ENCODE measurements at regions not wholly inside any gene's neighbourhood (a gene's known extent, or its start where the extent isn't known, plus 50 kb on each side); places are given as distances from the start of the nearest gene placed in this dataset.

GRCh38 chr4:180081072-180081471 lies 2162.1 kb upstream of the TENM3 start:
- no peak for DNase-seq

DNA sequence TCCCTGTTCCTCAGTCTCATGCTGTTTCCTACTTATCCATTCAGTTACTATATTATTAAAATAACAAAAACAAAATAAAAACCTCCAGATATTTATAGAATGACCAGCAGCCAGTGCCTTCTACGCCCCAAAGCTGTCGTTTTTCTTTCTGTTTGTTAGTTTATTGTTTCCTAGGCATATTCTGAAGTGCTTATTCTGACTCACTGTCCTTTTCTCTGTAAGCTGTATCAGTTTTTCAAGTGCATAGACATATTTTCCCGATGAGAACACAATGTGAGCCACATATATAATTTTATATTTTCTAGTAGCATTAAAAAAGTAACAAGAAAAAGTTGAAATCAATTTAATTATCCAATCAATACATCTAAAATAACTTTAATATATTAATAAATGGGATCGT lies 2158.6 kb upstream of the TENM3 start:
- no peaks in the 10 kb centered on the region for H3K4me1 ChIP-seq (ENCODE audit: insufficient read depth, low read length)
- no peak overlapping the region for H3K27ac ChIP-seq (ENCODE audit: low read length)
- DNase-seq: no peak
- ATAC-seq (ENCODE audit: insufficient read depth, low read depth): no peak
- H3K27me3 ChIP-seq (ENCODE audit: insufficient read depth, low read length, poor library complexity): no peaks in the 10 kb centered on the region
- H3K4me2 ChIP-seq (ENCODE audit: insufficient read depth, low read length): no peak overlapping the region
- H3K79me2 ChIP-seq (ENCODE audit: insufficient read depth, low read length): no peaks in the 10 kb centered on the region
- H3K9ac ChIP-seq (ENCODE audit: low read depth, low read length): no peak overlapping the region
- H3K4me3 ChIP-seq (ENCODE audit: low read depth in 1 of 2, low read length in 2 of 2): no peak overlapping the region
- H3K9me3 ChIP-seq (ENCODE audit: insufficient read depth, low read length, severe bottlenecking): no peaks in the 10 kb centered on the region
- no peaks in the 10 kb centered on the region for H3K36me3 ChIP-seq (ENCODE audit: insufficient read depth, low read length)
- no peak for TF ChIP-seq EZH2 (IDR thresholded peaks at IDR 0.05; ENCODE audit: borderline replicate concordance, low read depth, low read length, severe bottlenecking)
- TF ChIP-seq, protein P1, sequence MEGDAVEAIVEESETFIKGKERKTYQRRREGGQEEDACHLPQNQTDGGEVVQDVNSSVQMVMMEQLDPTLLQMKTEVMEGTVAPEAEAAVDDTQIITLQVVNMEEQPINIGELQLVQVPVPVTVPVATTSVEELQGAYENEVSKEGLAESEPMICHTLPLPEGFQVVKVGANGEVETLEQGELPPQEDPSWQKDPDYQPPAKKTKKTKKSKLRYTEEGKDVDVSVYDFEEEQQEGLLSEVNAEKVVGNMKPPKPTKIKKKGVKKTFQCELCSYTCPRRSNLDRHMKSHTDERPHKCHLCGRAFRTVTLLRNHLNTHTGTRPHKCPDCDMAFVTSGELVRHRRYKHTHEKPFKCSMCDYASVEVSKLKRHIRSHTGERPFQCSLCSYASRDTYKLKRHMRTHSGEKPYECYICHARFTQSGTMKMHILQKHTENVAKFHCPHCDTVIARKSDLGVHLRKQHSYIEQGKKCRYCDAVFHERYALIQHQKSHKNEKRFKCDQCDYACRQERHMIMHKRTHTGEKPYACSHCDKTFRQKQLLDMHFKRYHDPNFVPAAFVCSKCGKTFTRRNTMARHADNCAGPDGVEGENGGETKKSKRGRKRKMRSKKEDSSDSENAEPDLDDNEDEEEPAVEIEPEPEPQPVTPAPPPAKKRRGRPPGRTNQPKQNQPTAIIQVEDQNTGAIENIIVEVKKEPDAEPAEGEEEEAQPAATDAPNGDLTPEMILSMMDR (IDR thresholded peaks at IDR 0.05; ENCODE audit: borderline replicate concordance, extremely low read depth, low read length, poor library complexity, severe bottlenecking): no peak
- H4K20me1 ChIP-seq (ENCODE audit: insufficient read depth, low read length): no peaks in the 10 kb centered on the region
- no peak overlapping the region for H2AFZ ChIP-seq (ENCODE audit: low read depth, low read length)

More at GRCh38 chr4:180081072-180081471, 2162.1 kb upstream of the TENM3 start:
- Histone ChIP-seq H3K27ac (ENCODE audit: low read length) (no peak overlapping the region), H3K79me2 (ENCODE audit: insufficient read depth, low read length) (no peaks in the 10 kb centered on the region), H4K20me1 (ENCODE audit: insufficient read depth, low read length) (no peaks in the 10 kb centered on the region), H2AFZ (ENCODE audit: low read depth, low read length) (no peak overlapping the region), H3K27me3 (ENCODE audit: insufficient read depth, low read length, poor library complexity) (no peaks in the 10 kb centered on the region), H3K4me2 (ENCODE audit: insufficient read depth, low read length) (no peak overlapping the region), H3K9me3 (ENCODE audit: insufficient read depth, low read length, severe bottlenecking) (no peaks in the 10 kb centered on the region), H3K9ac (ENCODE audit: low read depth, low read length) (no peak overlapping the region), H3K4me1 (ENCODE audit: insufficient read depth, low read length) (no peaks in the 10 kb centered on the region), H3K4me3 (ENCODE audit: low read depth in 1 of 2, low read length in 2 of 2) (no peak overlapping the region), H3K36me3 (ENCODE audit: insufficient read depth, low read length) (no peaks in the 10 kb centered on the region)
- TF ChIP-seq, protein P1 (IDR thresholded peaks at IDR 0.05; ENCODE audit: borderline replicate concordance, extremely low read depth, low read length, poor library complexity, severe bottlenecking): no peak
- TF ChIP-seq EZH2 (IDR thresholded peaks at IDR 0.05; ENCODE audit: borderline replicate concordance, low read depth, low read length, severe bottlenecking): no peak
- ATAC-seq (ENCODE audit: insufficient read depth, low read depth): no peak

DNA sequence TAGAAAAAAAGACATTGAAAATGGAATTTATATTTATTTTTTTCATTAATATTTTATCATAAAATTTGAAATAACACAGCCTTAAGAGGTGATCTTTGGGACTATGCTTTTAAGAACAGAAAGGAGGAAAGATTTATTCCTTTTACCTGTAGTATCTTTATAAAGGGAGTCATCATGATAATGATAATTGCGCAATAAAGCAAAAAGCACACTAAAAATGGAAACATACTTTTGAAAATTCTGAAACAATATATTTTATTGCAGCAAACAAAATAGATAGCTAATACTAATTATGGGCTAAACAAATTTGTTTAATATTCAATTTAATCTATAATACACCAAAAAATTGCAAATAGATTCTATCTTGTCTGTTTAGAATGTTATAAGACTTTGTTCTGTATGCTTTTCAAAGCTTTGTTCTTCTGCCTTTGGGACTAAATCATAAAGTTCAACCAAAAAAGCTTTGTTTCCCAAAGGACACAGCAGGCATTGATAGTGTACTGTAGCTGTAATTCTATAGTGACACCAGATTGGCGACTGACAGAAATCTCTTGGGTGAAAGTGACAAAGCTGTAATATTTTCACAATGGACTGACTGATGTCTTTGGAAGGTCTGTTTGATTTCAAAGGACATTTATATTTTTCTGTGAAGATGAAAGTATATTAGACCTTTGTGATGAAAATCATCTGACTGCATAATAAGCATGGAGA lies 2156.6 kb upstream of the TENM3 start:
- no peak overlapping the region for H3K4me3 ChIP-seq (ENCODE audit: low read depth in 1 of 2, low read length in 2 of 2)
- no peaks in the 10 kb centered on the region for H4K20me1 ChIP-seq (ENCODE audit: insufficient read depth, low read length)
- no peak overlapping the region for H3K9ac ChIP-seq (ENCODE audit: low read depth, low read length)
- H3K27me3 ChIP-seq (ENCODE audit: insufficient read depth, low read length, poor library complexity): no peaks in the 10 kb centered on the region
- no peaks in the 10 kb centered on the region for H3K4me1 ChIP-seq (ENCODE audit: insufficient read depth, low read length)
- H3K27ac ChIP-seq (ENCODE audit: low read length): no peak overlapping the region
- no peak overlapping the region for H3K4me2 ChIP-seq (ENCODE audit: insufficient read depth, low read length)
- no peak for DNase-seq
- no peak for TF ChIP-seq EZH2 (IDR thresholded peaks at IDR 0.05; ENCODE audit: borderline replicate concordance, low read depth, low read length, severe bottlenecking)
- TF ChIP-seq, protein P1 (IDR thresholded peaks at IDR 0.05; ENCODE audit: borderline replicate concordance, extremely low read depth, low read length, poor library complexity, severe bottlenecking): no peak
- H2AFZ ChIP-seq (ENCODE audit: low read depth, low read length): no peak overlapping the region
- no peaks in the 10 kb centered on the region for H3K79me2 ChIP-seq (ENCODE audit: insufficient read depth, low read length)
- ATAC-seq (ENCODE audit: insufficient read depth, low read depth): no peak
- no peaks in the 10 kb centered on the region for H3K36me3 ChIP-seq (ENCODE audit: insufficient read depth, low read length)
- no peaks in the 10 kb centered on the region for H3K9me3 ChIP-seq (ENCODE audit: insufficient read depth, low read length, severe bottlenecking)
